Superior temporal gyrus (tissue), 1 donor: ENCODE measurements at regions not wholly inside any gene's neighbourhood (a gene's known extent, or its start where the extent isn't known, plus 50 kb on each side); places are given as distances from the start of the nearest gene placed in this dataset.
A peak's percentile ranks its signal among the peaks of the same experiment; 100 is the strongest.
"Not testable (repeated sequence)": the region's sequence is repeated elsewhere in the genome, so short reads cannot be mapped to it uniquely, and the experiment has no call there.

Experiments
- DNase-seq: peaks from one replicate; pipeline ENCODE4 v3.0.0-alpha.2; 2016; ENCODE audit errors: extremely low spot score

DNA sequence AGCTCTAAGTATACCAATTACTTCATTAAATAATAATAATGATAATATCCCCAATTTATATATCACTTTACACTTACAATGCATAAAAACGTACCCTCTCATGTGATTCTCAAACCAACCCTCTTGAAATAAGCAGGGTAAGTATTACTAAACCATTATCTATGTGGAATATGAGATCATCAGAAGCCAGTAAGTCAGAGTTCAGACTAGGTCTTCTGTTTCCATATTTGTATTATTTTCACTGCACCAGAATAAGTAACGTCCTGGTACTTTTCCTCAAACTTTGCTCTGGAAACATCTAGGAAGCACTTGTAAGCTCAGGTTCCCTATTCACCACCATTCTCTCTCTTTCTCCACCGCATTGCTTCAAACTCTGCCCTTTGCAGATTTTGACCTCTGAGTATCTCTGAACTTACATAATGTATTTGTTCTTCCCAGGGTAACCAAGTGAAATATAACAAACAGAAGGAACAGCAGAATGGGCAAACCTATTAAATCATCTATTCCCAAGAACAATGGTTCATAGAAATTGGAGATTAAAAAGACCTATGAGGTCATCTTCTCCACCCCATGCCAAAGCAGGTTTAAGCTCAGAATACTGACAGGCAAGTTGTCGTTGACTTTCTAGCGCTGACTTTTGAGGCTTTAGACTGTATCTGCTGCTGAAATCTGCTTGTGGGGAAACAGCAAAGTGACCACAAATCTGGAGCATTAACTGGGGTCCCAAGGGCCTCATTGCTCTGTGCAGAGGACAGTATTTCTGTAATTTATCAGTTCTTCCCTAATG lies 161.3 kb upstream of the FAR2 start:
- DNase-seq, result no peak

DNA sequence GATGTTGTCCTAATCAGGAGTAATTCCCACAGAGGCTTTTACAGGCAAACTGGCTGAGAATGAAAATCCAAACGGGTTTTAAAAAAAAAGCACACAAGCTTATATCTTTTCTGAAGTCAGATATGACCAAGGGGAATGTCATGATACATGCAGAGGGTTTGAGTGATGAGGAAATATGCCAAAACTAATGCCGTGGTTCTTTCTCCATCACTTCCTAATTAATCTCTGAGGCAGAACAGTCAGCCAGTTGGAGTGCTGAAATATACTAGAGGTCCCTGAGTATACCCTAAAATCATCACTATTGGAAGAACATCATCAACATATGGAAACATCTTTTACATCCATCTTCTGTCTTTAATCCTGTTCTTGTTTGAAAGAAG lies 160.8 kb upstream of the FAR2 start:
- DNase-seq, result no peak

DNA sequence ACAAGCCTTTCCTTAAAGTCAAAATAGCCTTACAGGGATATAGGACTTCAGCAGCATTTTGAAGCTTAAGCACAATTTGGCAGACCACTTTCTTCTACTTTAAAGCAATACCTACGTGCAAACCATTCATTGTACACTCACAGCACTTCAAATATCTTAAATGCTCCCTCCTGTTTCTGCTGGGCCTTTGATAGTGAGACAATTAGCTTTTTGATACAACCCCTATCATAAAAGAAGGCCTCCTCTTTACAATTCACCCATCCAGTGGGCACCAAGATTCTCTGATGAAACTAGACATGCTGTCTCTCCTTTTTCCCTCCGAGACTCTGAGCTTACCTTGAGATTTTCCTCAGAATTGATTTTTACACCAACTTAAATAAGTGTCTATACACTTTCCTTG lies 157.5 kb upstream of the FAR2 start:
- no peak for DNase-seq

DNA sequence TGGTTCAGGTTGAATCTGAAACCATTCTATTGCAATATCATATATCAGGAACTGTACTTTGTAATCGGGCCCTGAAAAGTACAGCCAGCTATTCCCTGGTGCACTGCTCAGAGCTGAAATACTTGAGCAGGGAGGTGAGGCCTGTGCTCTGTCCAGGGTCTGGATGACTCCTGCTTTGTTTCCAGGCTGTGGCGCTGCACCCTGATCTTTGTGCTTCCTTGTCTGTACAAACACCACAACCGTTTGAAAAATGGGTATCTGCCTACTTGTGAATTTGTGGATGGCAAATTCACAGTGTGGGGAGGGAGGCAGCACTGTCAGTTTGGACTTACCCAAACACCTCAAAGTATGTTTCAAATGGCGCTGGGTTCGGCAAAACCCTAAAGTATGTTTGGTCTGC lies 155.4 kb upstream of the FAR2 start:
- no peak for DNase-seq

DNA sequence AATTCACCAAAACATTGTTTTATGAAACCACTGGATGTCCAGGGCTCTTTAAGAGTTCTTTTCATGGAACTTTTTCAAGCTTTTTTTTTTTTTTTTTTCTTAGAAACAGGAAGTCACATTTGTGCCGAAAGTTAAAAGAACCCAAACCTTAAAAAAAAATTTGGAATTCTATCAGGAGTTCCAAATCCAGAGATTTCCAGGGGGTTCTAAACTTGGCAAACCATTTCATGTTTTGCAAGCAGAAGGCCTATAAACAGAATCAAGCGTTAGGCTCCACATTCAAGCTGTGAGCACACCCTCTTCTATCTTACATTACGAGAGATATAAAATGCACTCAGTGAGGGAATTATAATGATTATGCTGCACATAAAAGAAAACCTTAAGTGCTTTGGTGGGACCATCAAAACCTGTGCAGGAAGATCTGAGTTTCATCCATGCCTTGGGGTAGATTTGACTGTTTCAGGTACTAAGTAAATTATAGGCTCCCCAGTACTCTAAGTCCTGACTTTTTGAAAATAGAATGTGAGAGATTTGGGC lies 154.8 kb upstream of the FAR2 start:
- DNase-seq, result no peak

DNA sequence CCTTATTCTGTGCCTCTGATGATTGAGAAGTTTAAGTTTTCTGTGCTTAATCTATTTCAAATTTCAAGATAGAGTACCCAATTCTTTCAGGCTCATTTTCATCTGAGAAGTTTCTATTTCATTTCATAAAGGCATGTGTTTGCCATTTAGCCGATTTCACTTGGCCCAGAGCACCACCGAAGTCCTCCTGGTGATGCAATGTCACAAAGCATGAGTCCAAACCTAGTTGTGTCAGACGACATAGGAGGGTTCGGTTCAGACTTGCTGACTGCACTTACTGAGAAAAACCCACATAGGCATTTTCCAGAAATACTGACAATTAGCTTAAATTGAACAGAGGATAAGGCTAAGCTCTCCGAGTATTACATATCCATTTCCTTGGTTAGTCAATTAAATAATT lies 152.4 kb upstream of the FAR2 start:
- no peak for DNase-seq

DNA sequence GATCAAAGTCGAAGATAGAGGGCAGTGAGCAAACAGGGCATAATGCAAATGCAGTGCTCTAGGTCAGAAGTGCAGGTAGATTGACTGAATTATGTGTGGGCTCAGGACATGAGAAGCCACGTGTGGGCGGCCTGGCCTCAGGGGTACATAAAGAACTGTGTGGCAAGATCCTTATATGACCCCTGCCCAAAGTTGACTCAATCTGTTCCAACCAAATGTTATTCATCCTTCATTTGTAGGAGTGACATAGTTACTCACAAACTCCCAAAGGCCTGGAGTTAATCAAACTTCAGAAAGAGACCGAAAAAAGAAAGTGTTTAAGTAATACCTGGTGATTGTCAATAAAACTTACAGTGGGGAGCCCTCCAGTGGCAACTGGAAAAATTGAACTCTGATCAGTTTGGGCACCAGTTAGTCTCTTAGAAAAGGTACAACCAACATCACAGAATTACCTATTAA lies 150.4 kb upstream of the FAR2 start:
- peak; percentile 64 for DNase-seq

DNA sequence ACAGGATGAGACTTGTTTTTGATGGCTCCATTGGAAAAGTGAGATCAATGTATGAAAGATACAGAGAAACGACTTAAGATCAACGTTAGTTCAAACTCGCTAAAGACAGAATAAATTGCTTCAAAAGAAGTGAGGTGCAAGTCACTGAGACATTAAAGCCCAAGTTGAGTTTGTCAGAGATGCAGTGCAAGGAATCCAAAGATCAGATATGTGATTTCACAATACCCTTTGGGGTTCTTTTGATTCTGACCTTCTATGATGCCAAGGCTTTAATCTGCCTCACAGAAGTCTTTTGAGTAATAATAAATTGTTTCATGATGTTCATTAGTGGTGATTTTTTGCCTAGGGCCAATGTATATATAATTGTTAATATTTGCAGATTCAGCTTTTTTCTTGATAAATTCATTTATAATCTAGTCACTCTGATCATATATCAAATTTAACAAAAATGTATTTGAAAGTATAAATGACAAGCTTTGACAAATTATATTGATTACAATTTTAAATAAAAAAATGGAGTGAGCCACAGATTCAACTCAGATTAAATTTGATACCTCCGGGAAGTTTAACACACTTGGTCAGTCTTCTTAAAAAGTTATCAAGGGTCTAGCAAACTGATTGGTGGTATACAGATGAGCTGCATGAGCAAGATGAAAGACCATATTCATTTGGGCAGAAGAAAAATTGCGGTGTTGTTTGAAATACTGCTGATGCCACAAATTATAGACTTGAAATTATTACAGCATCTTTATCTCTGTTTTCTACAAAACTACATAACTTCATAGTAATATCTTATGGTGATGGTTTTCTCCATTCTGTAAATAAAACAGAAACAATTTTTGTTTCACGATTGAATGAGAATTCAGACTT lies 144.8 kb upstream of the FAR2 start:
- no peak for DNase-seq

DNA sequence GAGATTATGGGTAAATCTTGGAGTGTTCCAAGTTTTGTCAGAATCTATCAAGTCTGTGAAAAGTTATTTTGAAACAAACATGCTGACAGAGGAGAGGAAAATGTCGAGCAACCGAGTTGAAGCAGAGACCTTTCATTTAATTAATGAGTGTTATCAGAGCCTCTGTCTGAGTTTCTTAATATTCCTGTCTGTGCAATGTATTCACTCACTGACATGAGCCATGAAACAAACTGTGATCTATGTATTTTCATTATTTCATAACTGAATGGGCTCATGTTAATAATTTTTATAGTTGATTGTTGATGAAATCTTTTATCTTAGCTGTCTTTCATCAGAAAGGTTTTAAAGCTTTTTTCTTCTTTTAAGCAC lies 144.2 kb upstream of the FAR2 start:
- DNase-seq, result no peak

DNA sequence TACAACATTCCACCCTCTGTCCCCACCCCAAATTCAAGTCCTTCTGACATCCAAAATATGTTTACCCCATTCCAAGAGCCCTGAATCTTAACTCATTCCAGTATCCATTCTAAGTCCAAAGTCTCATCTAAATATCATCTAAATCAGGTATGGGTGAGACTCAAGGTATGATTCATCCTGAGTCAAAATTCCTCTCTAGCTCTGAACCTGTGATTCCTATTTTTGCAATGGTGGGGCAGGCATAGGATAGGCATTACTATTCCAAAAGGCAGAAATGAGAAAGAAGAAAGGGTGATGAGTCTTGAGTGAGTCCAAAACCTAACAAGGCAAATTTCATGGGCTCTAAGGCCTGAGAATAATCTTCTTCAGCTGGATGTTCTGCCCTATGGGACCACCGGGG lies 140.3 kb upstream of the FAR2 start:
- no peak for DNase-seq

DNA sequence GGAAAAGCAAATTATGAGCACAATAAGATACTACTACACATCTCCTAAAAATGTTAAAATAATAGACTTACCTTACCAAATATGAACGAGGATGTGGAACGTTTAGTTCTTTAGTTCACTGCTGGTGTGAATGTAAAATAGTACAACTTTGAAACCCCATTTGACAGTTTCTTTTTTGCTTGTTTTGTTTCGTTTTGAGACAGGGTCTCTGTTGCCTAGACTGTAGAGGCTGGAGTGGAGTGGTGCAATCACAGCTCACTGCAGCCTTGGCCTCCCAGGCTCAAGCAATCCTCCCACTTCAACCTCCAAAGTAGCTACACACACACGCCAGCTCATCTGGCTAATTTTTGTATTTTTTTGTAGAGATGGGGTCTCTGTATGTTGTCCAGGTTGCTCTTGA lies 136.4 kb upstream of the FAR2 start:
- DNase-seq, result no peak

DNA sequence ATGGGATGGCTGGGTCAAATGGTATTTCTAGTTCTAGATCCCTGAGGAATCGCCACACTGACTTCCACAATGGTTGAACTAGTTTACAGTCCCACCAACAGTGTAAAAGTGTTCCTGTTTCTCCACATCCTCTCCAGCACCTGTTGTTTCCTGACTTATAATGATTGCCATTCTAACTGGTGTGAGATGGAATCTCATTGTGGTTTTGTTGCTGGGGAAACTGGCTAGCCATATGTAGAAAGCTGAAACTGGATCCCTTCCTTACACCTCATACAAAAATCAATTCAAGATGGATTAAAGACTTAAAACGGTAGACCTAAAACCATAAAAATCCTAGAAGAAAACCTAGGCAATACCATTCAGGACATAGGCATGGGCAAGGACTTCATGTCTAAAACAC lies 131.5 kb upstream of the FAR2 start:
- not testable (repeated sequence) for DNase-seq

DNA sequence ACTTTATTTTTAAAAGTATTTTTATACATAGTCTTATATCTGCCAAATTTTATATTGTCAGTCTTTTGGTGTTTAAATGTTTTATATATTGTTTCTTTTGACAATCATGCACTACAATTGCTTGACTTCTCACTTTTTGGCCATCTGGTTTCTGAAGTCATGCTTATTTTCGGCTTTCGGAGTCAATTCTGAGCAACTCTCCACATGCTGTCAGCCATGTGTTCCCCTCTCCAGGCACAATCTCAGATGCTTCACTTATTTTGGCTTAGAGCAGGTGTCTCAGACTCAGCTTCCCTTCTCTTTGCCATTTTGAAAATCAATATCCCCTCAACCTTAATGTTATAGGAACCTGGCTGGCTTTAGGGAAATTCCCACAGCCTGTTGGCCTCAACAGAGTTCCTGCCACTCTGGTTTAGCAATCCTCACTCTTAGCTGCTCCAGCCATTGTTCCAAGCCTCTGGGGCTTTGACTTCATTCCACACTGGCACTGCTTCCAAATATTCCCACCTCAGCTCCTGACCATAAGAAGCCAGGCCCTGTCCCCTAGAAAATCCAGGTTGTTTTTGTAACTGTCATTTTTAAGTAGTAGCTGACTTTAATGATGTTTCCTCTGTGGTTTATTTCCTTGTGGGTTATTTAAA lies 125.5 kb upstream of the FAR2 start:
- DNase-seq, result no peak

DNA sequence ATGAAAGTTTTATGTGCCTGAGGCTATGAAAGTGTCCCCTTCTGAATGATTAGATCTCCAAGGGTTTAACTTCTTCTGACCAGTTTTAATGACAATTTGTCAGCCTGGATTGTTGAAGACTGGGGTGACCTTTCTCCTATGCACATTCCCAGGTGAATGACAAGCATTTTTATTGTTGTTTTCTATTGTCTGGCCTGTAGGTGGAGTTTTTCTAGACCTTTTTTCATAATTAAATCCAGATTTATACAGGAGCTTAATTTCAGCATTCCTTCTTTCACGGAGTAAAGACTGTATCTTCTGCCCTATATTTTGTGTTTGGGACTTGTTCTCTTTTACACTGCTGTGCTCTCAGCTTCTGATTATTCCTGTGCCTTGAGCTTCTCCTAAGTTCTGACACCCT lies 125.0 kb upstream of the FAR2 start:
- no peak for DNase-seq

DNA sequence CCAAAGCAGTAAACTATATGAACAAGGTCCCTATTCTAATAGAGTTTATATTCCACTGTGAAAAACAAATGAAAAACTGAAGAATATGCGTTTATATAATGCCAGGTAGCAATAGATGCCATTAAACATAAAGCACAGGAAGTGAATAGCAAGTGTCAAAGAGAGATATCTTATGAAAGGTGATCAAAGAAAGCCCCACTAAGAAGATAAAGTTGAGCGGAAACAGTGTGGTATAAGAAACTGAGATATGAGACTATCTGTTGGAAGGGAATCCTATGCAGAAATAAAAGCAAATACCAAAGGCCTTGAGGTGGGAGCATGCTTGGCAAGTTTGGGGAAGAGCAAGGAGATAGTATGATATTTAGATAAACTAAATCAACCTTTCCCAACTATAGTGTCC lies 123.1 kb upstream of the FAR2 start:
- DNase-seq, result no peak

DNA sequence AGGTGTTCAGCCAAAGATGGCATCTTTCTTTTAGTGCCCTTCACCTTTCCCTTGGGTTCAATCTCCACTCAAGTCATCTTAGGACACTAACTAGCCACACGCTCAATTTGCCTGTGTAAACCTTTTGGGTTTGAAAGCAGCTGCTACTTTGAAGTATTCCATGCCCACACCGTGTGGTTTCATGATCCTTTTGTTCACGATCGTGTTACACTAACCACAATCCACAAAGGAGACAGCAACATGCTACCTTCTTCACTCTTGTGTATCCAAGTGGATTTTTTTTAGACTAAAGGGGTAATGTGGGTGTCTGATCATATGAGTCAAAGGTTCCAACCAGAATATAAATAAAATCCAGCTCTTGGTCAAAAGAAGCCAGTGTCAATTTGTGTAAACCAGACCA lies 122.7 kb upstream of the FAR2 start:
- DNase-seq, result no peak

DNA sequence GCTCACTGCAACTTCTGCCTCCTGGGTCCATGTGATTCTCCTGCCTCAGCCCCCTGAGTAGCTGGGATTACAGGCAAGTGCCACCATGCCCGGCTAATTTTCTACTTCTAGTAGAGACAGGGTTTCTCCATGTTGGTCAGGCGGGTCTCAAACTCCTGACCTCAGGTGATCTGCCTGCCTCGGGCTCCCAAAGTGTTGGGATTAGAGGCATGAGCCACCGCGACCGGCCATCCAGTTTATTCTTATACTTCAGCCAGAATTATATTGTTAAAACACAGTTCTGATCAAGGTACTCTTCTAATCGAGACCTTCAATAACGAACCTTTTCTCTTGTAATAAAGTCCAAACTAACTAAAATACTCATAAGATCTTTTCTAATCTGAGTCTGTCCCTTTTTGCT lies 119.6 kb upstream of the FAR2 start:
- DNase-seq, result not testable (repeated sequence)

DNA sequence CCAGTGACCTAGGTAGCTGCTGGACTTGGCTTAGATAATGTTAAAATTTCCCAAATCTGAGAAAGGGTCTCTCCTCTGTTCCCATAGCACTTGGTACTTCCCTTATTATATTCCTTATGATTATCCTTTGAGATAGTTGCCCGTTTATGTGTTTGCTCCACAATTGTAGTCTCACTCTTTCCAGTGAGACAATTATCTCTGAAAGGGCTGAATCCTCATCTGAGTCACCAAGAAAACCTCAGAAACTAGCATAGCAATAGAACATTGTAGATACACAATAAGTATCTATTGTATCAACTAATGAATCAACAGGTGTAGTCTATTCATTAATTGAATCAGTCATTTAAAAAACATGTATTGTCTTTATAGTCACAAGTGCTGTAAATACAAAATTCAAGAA lies 119.1 kb upstream of the FAR2 start:
- no peak for DNase-seq

DNA sequence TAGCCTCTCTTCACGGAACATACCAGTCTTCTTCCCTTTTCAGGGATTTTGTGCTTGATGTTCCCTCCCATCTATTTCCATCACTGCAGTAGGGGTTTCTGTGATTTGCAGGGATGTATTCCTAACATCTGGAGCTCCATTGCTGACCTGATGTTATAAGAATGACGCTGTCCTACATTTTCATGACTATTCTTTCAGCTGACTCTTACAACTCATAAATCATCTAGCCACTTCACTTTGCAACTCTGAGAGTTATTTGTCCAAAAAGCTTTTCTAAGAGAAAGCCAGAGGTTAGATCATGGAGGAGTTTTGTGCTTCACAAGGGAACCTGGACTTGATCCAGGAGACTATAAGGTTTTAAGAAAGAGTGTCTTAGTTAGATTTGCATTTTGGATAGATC lies 116.6 kb upstream of the FAR2 start:
- DNase-seq, result no peak

DNA sequence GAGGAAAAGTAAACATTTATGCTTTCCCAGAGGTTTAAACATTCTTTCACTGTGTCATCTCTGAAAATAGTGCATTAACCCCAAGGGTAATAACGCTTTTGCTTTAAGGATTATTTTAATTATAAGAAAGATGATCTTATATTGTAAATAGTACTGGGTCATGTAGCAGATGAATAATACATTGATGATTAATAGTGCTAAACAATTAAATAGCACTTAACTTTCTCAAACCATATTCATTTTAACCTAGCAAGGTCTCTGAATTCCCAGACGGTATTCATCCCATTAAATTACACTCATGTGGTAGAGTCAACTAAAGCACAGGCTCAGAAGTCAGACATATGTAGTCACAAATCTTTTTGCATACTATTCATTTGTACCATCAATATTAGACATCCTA lies 115.6 kb upstream of the FAR2 start:
- DNase-seq, result no peak

DNA sequence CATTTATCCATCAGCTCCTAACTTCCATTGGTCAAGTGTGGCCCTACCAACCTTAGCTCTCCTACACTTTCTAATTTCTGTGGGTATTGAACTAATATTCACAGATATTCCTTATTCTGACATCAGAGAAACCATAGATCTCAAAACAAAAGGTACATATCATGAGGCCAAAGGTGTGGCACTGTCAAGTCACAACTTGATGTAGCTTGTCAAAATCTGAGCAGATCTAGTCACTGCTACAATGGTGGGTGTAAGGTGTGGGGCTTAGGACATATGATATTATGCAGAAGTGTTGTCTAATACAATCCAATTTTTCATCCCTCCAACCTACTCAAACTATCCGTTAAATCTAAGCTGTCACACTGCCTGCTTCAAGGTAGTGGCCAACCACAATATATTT lies 114.0 kb upstream of the FAR2 start:
- DNase-seq, result no peak

DNA sequence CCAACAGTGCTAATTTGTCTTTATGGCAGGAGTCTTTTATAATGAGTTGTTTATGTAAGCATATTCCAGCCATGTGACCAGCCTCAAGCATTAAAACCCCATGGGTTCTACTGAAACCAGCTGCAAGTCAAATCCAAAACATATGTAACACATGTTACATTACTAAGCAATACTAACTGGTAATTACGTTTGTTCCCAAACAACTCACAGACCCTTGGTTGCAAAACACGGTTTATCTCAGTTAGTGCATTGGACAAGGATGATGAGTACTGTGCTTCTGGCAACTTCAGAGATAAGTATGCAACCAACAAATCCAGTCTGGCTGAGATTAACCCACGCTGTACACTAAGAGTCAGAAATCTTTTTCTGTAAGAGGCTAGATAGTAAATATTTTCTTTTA lies 110.1 kb upstream of the FAR2 start:
- DNase-seq, result no peak

DNA sequence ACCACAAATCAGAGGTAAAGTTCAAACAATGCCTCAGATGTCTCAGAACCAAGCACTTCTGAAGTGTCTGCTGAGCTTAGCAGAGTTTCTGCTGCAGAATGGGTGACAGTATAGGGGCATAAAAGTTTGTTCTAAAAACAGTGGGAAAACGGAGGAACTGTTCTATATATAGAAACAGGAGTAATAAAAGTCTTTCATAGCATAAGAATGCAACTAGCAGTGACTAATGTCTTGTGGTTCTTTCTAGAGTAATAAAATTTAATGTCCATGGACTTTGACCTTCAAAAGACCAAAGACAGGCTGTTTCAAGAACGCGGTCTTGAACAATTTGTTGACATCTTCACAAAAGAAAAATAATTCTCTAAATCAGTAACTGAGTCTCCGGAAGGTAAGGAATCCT lies 107.5 kb upstream of the FAR2 start:
- DNase-seq, result no peak
